CD1c-positive myeloid dendritic cell (primary cell): ENCODE measurements at regions not wholly inside any gene's neighbourhood (a gene's known extent, or its start where the extent isn't known, plus 50 kb on each side); places are given as distances from the start of the nearest gene placed in this dataset.

Experiments
- DNase-seq: peaks from one replicate; pipeline ENCODE4 v3.0.0-alpha.2; 2016; ENCODE audit errors: extremely low spot score

DNA sequence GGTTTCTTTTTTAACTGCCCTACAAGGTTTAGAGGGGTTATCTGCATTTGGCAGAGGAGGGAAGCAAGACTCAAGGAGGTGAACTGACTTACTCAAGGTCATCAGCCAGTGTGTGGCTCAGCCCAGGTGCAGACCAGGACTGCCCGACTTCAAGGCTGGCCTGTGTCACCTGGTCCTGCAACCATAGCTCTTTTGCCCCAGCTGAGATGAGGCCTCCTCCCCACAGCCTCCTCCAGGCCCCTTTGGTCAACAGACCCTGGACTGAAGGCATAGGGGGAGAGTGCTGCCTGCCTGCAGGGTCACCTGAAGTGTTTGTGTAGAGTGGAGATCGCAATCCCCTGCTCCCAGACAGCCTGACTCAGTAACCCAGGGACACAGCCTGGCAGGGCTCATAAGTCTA, 168.5 kb upstream of the GLI2 start:
- DNase-seq = no peak

DNA sequence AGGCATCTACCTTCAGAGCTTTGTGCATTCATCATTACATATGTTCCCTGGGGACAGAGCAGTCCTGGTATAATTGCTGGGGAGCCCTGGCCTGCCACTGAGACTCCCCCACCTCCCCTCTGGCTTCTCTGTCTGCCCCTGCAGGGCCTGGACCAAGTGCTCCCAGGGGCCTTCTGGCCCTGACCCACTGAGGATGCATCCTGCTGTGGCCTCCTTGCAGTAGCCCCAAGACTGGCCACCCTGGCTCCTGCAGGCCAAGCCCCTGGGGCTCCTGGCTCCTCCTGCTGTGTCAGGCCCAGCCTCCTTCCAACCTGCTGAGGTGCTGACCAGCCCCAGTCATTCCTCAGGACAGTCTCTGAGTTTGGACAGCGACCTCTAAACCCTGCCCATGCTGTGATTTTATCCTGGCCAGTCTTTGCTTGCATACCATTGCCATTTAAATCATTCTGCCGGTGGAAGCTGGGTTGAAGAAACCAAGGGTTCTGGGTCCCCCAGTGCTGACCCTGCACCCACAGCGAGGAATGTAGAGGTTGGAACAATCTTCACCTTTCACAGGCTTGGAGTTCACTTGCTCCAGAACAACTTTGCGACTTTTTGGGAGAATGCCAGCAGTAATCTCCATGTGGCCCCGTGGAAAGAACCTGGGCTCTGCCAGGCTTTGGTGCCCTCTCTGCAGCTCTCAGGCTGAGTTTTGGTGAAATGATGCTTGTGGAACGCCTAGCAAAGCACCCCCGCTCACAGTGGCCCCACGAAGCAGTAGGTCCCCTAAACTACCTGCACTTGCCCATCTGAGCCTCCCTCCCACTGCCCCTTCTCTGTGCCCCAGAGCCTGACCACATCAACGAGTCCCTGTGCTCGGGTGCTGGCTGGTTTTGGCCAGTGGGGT, 167.3 kb upstream of the GLI2 start:
- DNase-seq = no peak

DNA sequence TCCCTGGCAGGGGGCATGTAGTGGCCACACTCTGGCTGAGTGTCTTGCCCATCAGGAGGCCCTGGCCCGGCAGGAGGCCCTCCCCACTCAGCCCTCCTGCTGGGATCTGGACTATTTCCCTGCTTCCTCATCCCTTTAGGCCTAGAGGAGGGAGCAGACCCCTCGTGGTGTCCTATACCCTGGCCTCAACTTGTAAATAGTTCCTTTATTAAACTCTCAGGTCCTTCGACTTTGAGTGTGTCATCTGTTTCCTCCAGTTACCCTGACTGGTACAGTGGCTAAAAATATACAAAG, 166.7 kb upstream of the GLI2 start:
- no peak for DNase-seq

DNA sequence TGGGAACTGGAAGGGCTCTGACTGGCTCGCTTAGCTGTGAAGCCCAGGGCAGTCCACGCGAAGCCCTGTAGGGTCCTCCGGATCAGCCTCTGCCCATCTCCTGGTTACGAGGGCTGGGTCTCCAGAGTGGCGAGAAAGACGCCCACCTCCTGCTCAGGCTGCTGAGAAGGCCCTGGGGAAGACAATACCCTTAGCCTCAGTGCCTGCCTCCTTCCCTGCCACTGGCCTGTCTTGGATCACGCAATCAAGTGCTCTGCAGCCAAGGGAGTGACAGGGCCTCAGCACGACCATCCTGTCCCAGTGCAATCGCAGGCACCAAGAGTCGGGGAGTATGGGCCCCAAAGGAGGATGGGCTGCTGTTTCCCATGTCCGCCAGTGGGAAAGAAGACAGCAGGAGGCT, 165.7 kb upstream of the GLI2 start:
- DNase-seq = no peak

DNA sequence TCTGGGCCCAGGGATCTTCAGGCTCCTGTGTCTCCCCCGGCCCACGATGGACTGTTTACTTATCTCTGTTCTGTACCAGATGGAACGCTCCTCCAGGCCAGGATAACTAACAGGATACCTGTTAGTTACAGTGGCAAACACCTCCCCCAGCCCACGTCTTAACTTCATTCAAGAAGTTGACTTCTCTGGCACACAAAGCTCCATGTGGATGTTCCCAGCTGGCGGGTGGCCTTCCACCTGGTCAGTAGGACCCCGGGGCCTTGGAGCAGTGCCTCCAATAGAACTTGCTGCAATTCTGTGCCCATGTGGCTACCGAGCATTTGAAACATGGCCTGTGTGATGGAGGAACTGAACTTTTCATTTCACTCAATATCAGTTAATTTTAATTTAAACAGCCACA, 165.1 kb upstream of the GLI2 start:
- DNase-seq = no peak

DNA sequence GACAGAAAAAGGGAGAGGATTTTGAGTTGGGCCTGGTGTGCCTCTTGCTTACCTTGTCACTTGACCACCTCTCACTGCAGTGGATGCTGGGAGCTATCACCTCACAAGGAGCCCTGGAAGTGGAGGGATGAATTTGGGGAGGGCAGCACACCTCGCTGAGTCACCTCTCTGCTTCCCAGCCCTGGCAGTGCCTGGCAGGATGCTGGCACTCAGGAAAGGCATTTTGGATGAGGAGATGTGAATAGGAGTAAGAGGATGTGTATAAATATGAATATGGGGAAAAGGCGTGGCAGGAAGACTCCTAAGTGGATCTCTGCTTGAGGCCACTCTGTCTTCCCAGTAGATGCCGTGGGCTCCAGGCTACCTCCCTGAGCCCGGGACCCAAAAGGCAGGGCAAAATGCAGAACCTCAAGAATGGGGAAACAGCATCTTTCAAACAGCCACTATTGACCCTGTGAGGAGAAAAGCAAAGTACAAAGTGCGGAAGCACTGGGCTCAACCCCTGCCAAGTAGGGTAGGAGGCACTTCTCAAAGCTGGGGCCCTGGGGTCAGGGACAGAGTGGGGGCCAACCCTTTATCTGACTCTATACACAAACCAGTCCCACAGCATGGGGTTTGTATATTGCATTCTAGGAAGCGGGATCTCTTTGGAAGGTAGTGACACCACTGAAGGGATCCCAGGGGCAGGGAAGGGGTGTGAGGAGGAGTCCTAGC, 164.5 kb upstream of the GLI2 start:
- DNase-seq = no peak

DNA sequence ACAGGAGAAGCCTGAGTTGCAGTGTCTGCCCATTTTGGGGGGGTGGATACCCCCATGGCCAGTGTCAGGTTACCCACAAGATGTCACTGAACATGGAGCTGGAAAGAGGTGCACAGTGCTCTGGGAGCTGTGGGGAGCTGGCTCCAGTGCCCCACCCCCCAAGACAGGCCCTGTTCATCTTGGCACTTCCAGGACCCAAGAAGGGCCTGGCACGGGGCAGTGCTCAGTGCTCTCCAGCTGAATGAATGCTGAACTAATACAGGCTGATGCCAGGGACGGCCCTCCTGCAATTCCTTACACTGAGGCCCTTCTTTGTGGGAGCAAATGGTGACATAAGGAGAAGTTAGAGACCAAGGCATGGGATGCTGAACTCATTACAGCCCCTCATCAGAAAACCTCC, 163.4 kb upstream of the GLI2 start:
- no peak for DNase-seq

DNA sequence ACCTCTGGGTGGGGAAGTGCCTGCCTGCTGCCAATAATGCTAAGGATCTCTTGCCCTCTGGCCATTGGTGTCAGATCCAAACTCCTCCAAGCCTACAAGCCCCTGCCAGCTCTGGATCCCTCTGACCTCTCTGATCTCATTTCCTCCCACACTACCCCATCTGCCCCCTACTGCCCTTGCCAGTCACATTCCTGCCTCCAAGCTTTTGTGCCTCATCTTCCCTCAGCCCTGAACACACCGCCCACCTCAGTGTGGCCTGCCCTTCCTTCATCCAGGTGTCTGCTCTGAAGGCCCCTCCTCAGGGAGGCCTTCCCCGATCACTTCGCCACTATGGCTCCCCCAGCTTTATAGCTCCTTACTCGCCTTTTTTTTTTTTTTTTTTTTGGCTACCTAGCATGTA, 161.0 kb upstream of the GLI2 start:
- no peak for DNase-seq

DNA sequence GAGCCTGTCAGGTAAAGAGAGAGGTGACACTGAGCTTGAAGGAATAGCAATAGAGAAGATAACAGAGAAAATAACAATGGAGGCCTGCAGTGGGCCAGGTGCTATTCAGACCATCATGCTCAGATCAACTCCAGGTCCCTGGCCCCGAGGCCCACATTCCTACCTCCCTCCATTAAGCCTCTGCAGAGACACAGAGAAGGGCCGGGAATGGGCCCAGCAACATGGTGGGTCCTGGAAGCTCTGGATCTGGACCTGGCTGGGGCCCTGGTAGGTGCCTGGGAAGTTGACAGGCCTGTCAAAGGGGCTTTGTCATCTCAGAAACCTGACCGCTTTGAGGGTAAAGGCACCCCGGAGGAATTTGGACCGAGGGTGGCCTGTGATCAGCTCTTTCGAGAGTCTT, 159.7 kb upstream of the GLI2 start:
- no peak for DNase-seq

DNA sequence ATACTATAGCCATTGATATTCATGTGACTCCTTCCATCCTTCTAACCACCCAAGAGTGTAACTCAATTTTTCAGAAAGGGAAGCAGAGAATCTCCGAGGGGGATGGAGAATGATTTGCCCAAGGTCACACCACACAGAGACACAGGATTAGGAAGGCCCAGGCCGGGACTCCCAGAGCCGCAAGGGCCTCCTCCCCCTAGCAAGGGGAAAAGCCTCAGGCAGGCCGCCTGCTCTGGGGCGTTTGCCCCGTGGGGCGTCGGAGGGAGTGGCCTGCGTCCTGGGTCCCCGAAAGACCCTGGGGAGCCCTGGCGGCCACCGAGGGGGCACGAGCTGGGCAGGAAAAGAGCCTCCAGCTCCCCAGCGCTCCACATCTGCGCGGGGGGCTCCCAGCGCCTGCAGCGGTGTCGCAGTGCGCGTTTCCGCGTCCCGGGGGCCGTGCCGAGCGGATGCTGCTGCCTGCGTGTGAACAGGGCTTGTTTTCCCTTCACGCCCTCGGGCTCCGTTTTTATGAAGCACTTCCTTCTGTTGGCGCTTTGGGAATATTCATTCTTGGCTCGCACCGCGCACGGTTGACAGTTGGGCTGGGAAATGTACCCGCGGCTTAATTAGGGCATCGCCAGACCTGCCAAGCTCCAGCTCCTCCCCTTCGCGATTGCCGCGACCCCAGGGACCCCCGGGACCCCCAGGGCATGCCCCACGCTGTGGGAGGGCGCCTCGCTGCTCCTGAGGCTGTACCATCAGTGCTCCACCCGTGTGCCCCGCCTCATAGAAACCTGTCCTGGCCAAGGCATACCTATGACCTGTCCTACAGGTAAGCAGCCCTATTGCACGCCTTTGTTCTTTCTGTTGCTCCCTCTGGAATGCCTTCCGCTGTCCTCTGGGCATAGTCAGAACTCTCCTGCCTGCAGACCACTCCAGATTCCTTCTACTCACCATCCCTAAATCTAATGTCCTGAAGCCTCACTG, 158.9 kb upstream of the GLI2 start:
- no peak for DNase-seq

DNA sequence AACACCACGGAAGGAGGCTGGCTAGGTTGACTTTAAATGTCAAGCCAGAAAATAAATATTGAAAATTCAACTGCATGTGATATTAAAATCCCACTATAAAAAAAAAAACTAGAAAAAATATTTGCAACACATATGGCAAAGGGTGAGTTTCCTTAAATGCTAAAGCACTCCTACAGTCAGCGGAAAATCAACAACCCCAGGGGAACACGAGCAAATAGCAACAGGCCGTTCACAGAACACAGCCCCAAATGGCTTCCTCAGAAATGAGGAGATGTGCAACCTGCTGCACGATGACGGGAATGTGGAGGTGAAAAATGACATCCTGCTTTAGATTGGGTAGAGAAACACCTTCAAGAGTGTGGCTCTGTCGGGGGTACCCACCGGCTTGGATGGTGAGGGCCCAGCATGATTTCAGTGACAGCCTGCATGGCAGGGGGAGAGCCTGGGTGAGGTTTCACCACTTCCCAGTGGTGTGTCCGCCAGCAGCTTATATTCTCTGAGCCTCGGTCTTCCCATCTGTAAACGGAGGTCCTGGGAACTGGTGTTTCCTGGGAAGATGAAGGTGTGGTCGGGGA, 157.9 kb upstream of the GLI2 start:
- DNase-seq = no peak

DNA sequence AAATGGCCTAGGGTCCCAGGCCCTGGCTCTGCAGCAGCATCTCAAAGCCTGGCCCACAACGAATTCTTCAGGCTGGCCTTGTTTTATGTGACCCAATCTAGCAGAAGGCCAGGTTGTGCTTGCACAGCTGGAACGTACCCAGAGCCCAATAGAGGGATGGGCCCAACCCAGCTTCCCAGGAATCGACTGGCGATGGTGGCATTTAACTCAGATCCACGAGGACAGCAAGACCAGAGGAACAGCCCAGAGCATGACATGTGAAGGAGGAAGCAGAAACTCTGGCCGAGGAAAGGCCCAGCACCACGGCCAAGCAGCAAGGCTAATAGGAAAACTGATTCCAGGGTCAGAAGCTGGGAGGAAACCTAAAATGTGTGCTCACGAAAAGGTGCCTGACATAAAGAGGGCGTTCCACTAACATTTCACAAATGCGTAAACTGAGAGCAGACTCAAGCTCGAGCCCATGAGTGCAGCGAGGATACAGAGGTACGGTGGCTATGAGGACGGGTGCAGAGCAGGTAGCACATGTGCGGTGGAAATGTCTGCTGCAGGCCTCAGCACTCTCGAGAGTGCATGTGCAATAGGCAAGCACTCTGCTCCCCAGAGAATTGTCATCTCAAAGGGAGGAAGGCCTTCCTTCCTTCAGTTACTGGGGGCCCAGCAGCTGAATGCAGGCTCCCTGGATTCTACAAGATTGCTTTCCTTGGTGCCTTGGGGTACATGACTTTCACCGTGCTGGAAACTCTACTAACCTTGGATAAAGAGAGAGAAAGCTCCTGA, 156.9 kb upstream of the GLI2 start:
- DNase-seq = no peak

DNA sequence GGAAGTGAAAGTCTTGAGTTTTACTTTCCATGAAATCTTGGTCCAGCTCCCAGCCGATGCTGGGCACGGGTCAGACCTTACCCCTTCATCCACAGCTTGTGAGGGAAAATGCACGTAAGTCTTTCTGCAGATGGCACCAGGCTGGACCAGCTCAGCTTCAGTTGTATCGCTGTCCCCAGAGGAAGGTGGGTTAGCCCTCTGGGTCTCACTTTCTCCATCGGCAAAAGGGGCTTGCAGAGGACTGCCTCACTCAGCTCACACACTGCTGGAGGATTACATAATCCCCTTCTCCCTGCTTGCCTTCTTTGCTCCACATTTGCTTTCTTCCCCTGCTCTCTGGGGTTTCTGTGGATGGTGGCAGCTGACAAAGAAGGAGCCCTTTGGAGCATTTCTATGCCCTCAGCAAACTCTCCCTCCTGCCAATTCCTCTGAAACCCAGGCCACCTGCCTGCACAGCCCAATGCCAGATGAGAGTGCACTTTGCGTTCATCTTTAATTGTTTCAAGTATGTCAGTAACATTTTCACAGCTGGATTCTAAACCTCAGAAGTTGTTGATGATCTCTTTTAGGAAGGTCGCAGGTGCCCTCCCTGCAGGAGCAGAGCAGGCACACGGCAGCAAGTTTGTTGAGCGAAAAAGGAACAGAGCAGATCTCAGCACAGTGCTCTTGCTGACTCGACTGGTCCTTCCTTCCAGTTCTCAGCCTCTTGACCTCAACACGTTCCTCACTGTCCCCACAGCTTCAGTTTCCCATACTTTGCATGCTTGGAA, 155.6 kb upstream of the GLI2 start:
- no peak for DNase-seq

DNA sequence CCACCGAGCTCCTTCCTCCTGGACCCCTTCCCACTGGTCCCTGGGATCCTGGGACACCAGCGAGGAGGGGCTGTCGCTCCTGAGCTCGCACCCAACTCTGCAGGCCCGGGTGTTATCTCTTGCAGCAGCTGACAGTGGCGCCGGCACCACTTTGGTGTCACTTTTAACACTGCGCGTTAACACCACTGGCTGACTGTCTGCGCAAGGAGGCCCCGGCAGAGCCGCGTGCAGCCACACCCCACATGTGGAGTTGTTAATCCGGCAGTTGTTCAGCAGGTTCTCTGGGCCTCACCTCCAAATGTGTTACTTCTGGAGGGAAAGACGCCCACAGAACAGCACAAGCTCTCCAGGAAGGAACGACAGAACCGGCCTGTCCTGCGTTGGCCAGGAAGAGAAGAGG, 155.0 kb upstream of the GLI2 start:
- no peak for DNase-seq

DNA sequence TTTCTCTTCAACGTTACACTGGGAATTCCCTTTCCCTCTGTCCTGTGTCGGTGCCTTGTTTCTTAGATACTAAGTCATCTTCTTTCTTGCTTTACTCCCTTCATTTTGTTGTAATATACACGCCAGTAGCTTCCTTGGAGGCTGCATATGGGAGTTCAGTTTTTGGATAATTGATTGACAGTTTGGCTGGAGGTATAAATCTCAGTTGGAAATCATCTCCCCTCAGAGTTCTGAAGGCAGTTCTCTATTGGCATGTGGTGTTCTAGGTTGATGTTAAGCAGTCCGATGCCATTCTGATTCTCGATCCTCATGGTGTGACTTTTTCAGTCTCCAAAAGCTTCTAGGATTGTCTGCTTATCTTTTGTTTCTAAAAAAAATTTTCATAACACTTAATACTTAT, 152.5 kb upstream of the GLI2 start:
- DNase-seq = no peak

DNA sequence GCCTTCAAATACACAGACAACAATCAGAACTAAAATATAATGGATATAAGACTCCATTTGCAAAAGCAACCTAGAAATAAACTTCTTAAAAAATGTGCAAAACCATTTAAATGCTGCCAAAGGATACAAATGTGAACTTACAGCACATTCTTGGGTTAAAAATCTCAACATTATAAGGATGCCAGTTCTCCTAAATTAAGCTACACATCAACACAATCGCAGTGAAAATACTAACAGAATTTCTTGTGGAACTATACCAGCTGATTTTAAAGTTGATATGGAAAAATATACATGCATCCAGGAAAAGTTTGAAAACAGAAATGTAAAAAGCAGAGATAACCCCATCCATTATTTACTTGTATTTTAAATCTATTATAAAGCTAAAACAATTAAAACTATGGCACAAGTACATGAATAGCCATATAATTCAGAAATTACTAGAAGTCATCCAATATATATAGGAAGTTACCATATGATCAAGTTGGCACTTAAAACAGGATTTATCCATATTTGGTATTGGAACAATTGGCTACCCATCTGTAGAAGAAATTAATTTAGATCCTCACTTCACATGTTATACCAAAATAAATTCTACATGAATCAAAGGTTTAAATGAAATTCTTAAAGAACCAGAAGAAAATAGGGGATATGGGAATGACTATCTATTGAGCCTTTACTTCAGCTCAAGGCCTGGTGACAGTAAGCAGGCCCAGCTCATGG, 151.7 kb upstream of the GLI2 start:
- no peak for DNase-seq

DNA sequence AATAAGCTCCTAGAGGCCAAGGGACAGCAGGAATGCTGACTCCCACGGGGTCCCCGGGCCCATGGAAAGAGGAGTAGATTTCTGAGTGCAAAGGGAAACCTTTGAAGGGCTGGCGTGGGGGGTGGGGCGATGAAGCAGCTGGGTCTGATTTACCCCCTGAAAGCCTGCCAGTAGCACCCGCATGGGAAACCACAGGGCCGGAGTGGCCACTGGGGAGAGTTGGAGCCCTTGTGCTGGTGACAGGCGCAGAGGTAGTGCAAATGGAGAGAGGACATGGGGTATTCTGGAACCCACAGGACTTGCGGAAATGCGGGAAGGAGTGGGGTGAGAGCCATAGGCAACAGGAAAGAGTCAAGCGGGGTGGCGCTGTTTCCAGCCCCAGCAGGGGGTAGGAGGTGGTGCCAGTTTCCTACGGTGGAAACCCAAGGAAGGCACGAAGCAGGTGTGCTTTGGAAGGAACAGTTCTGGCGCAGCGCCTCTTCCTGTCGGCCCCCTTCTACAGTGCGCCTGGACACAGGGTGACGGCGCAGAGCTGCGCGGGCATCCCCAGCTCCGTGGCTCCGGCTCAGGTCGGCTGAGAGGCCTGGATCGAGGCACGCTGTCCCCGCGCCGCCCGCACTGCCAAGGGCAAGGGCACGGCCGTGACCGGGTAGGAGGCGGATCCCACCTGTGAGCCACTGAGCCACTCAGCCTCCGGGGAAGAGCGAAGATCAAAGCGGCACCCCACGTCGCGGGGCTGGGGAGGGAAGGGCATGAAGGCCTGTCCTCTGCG, 149.0 kb upstream of the GLI2 start:
- no peak for DNase-seq

DNA sequence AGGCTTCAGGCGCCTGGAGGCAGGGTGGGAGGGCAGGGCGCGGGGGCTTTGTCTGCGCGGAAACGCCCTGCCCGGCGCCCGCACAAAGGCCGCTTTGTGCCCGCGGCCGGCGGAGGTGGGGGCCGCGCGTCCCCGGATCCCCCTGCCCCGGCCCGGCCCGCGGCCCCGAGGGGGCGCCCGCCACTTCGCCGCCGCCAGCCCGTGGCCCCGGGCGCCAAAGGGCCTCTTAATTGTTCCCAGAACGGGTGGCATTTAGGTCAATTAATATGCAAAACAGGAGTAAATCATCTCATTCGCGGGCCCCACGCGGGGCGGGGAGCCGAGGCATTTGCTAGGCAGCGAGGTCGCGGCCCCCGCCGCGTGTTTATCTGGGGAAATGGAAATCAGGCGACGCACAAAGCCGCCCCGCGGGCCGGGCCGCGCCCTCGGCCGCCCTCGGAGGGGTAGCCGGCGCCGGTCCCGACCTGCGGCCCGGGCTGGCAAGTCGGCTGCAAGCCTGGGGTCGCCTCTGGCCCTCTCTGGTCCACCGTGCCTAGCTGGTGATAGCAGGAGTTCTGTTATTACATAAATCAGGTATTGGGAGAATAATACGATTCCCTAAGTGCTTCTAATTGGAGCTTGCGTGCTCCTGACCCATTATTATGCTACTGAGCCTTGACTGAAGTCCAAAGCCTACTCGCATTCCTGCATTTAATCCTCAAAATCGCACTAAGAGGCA, 148.2 kb upstream of the GLI2 start:
- no peak for DNase-seq

DNA sequence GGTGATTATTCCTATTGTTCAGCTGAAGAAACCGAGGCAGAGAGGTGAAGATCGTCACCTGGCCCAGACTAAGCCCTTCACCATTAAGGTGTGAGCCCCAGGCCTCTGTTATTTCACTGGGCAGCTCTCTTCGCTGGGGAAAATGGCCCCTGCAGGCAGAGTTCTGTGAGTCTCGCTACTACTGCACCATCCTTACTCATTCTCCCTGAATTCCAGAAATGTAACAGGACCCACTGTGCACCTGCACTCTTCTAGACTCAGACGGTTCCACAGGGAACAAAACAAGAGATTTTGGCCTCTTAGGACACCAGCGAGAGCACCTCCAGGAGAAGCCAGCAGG, 147.7 kb upstream of the GLI2 start:
- DNase-seq = no peak
